ENCODE measurements at regions not wholly inside any gene's neighbourhood (a gene's known extent, or its start where the extent isn't known, plus 50 kb on each side); places are given as distances from the start of the nearest gene placed in this dataset.
"Not testable (repeated sequence)": the region's sequence is repeated elsewhere in the genome, so short reads cannot be mapped to it uniquely, and the experiment has no call there.

- DNase-seq (ENCODE audit: low spot score) = no peak
Measured at GRCh38 chr2:17460371-17461086, 57.7 kb downstream of the RAD51AP2 start.

- no peak for DNase-seq (ENCODE audit: low spot score)
Measured at GRCh38 chr2:17455343-17455742, 62.9 kb downstream of the RAD51AP2 start.

GRCh38 chr2:17446191-17446590, 72.0 kb downstream of the RAD51AP2 start:
- not testable (repeated sequence) for DNase-seq (ENCODE audit: low spot score)

- no peak for DNase-seq (ENCODE audit: low spot score)
Measured at GRCh38 chr2:17445744-17446143, 72.5 kb downstream of the RAD51AP2 start.

GRCh38 chr2:17442334-17442733, 75.9 kb downstream of the RAD51AP2 start:
- DNase-seq (ENCODE audit: low spot score) = no peak

GRCh38 chr2:17441790-17442189, 76.5 kb downstream of the RAD51AP2 start:
- DNase-seq (ENCODE audit: low spot score) = no peak

GRCh38 chr2:17441055-17441771, 77.0 kb downstream of the RAD51AP2 start:
- DNase-seq (ENCODE audit: low spot score) = no peak

GRCh38 chr2:17430326-17430725, 87.9 kb downstream of the RAD51AP2 start:
- DNase-seq (ENCODE audit: low spot score) = no peak

GRCh38 chr2:17429130-17429529, 89.1 kb downstream of the RAD51AP2 start:
- no peak for DNase-seq (ENCODE audit: low spot score)

- no peak for DNase-seq (ENCODE audit: low spot score)
Measured at GRCh38 chr2:17427401-17427800, 90.8 kb downstream of the RAD51AP2 start.

- DNase-seq (ENCODE audit: low spot score) = no peak
Measured at GRCh38 chr2:17426743-17427142, 91.5 kb downstream of the RAD51AP2 start.

- DNase-seq (ENCODE audit: low spot score) = no peak
Measured at GRCh38 chr2:17422061-17422460, 96.2 kb downstream of the RAD51AP2 start.

- no peak for DNase-seq (ENCODE audit: low spot score)
Measured at GRCh38 chr2:17416884-17417391, 101.3 kb downstream of the RAD51AP2 start.

- DNase-seq (ENCODE audit: low spot score) = no peak
Measured at GRCh38 chr2:17413036-17413435, 105.2 kb downstream of the RAD51AP2 start.

- DNase-seq (ENCODE audit: low spot score) = no peak
Measured at GRCh38 chr2:17401096-17401495, 117.1 kb downstream of the RAD51AP2 start.

- DNase-seq (ENCODE audit: low spot score) = no peak
Measured at GRCh38 chr2:17398770-17399169, 119.5 kb downstream of the RAD51AP2 start.

GRCh38 chr2:17388798-17389197, 129.4 kb downstream of the RAD51AP2 start:
- no peak for DNase-seq (ENCODE audit: low spot score)

- DNase-seq (ENCODE audit: low spot score) = no peak
Measured at GRCh38 chr2:17387591-17387990, 130.6 kb downstream of the RAD51AP2 start.

GRCh38 chr2:17386771-17387170, 131.5 kb downstream of the RAD51AP2 start:
- no peak for DNase-seq (ENCODE audit: low spot score)

GRCh38 chr2:17380003-17380402, 138.2 kb downstream of the RAD51AP2 start:
- no peak for DNase-seq (ENCODE audit: low spot score)

- DNase-seq (ENCODE audit: low spot score) = no peak
Measured at GRCh38 chr2:17375262-17375661, 143.0 kb downstream of the RAD51AP2 start.

- no peak for DNase-seq (ENCODE audit: low spot score)
Measured at GRCh38 chr2:17373741-17374140, 144.5 kb downstream of the RAD51AP2 start.

GRCh38 chr2:17373041-17373440, 145.2 kb downstream of the RAD51AP2 start:
- no peak for DNase-seq (ENCODE audit: low spot score)

All from kidney capillary endothelial cell (primary cell).